Tibial nerve (tissue), 3 donors: ENCODE measurements at regions not wholly inside any gene's neighbourhood (a gene's known extent, or its start where the extent isn't known, plus 50 kb on each side); places are given as distances from the start of the nearest gene placed in this dataset.

Source experiments
- CTCF ChIP-seq, 5 experiments: fragments of 200-600 bp in 3 of 5; fragments of 450-650 bp in 2 of 5; sonication (generic) in 3 of 5; IDR thresholded peaks; one replicate each; pipeline ENCODE4 v1.5.1; 2016 to 2019; ENCODE audit warnings: antibody characterized with exemption in 5 of 5, mild to moderate bottlenecking in 3 of 5, moderate library complexity in 2 of 5
- POLR2A ChIP-seq, 2 donors: fragments of 450-650 bp; IDR thresholded peaks; one replicate each; pipeline ENCODE4 v1.6.1; 2017; ENCODE audit warnings: antibody characterized with exemption in 2 of 2, mild to moderate bottlenecking in 2 of 2, moderate library complexity in 2 of 2

DNA sequence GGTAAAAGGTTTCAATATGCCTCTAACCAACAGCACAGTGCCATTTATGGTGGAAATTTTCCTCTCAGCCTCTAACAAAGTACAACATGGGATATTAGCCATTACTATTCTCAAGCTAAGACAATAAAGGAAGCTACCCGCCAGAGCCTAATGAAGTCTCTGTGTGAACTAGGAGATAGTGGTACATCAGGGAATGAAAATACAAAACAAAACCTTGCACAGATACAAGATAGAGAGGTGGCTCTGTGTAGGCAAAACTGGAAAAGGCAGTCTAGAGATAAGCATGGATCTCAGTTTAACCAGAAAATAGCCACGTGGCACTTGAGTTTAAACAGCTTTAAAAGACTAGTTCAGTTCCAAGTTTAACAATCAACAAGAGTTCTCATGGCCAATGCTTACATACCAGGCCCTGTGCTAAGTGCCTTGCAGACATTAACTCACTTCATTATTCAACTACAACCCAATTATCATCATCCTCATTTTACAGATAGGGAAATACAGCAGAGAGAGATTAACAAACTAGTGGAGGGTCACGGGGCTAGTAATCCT is 279.3 kb downstream of the IGSF11 start:
- no peak for TF ChIP-seq CTCF (IDR thresholded peaks at IDR 0.05)
- no peak for TF ChIP-seq POLR2A (IDR thresholded peaks at IDR 0.05)
